ENCODE measurements at regions not wholly inside any gene's neighbourhood (a gene's known extent, or its start where the extent isn't known, plus 50 kb on each side); places are given as distances from the start of the nearest gene placed in this dataset.

GRCh38 chr16:73213732-73214455, 166.0 kb upstream of the ZFHX3 start:
- no peak for DNase-seq (ENCODE audit: low spot score)
- Mint-ChIP-seq H3K27ac (no peak overlapping the region), H3K27me3 (ENCODE audit: low read depth) (no peaks in the 10 kb centered on the region), H3K4me3 (no peak overlapping the region), H3K36me3 (ENCODE audit: low read depth) (no peaks in the 10 kb centered on the region), H3K4me1 (ENCODE audit: low read depth) (no peaks in the 10 kb centered on the region), H3K9me3 (peaks cover 6% of the 10 kb centered on the region)

DNA sequence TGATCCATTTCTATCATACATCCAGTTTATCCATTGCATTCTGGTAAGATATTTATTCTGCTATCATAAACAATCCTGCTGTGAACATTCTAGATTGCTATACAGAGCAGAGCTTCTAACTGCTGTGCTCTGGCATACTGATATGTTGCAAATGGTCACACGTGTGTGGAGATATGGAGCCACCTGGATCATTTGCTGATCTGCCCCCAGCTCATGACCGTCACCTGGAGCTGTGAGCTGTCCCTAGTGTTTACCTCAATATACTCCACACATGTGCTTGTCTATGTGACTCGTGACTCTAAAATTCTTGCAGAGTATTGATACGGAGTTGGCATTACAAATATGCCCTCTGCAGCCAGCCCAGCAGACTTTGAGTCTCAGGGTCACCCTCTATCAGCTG, 164.5 kb upstream of the ZFHX3 start:
- H3K27me3 Mint-ChIP-seq (ENCODE audit: low read depth) = no peaks in the 10 kb centered on the region
- H3K9me3 Mint-ChIP-seq = peaks cover 4% of the 10 kb centered on the region
- no peak overlapping the region for H3K4me3 Mint-ChIP-seq
- no peak for DNase-seq (ENCODE audit: low spot score)
- no peak overlapping the region for H3K27ac Mint-ChIP-seq
- H3K36me3 Mint-ChIP-seq (ENCODE audit: low read depth) = no peaks in the 10 kb centered on the region
- no peaks in the 10 kb centered on the region for H3K4me1 Mint-ChIP-seq (ENCODE audit: low read depth)

- no peak for DNase-seq (ENCODE audit: low spot score)
- Mint-ChIP-seq H3K4me3 (no peak overlapping the region), H3K27ac (no peak overlapping the region), H3K4me1 (ENCODE audit: low read depth) (no peaks in the 10 kb centered on the region), H3K9me3 (peaks cover 2% of the 10 kb centered on the region), H3K27me3 (ENCODE audit: low read depth) (no peaks in the 10 kb centered on the region), H3K36me3 (ENCODE audit: low read depth) (no peaks in the 10 kb centered on the region)
These were observed 162.8 kb upstream of the ZFHX3 start for GRCh38 chr16:73210686-73211085.

- H3K9me3 Mint-ChIP-seq = no peaks in the 10 kb centered on the region
- no peaks in the 10 kb centered on the region for H3K27me3 Mint-ChIP-seq (ENCODE audit: low read depth)
- no peak overlapping the region for H3K27ac Mint-ChIP-seq
- DNase-seq (ENCODE audit: low spot score) = no peak
- no peak overlapping the region for H3K4me3 Mint-ChIP-seq
- H3K4me1 Mint-ChIP-seq (ENCODE audit: low read depth) = no peaks in the 10 kb centered on the region
- H3K36me3 Mint-ChIP-seq (ENCODE audit: low read depth) = no peaks in the 10 kb centered on the region
These were observed 162.2 kb upstream of the ZFHX3 start for GRCh38 chr16:73210084-73210483.

DNA sequence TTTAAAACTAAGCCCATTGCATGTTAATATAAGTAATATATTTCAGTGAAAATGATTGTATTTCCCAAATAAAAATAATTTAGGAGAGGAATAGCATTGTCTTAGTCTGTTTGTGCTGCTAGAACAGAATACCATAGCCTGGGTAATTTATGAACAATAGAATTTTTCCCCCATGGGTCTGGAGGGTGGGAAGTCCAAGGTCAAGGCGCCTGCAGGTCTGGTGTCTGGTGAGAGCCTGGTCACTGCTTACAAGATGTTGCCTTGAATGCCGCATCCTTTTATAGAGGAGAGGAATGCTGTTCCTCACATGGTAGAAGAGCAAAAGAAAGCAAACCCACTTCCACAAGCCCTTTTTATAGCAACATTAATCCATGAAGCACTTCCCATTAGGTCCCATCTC, 161.3 kb upstream of the ZFHX3 start:
- Mint-ChIP-seq H3K27ac (no peak overlapping the region), H3K4me3 (no peak overlapping the region), H3K4me1 (ENCODE audit: low read depth) (no peaks in the 10 kb centered on the region), H3K36me3 (ENCODE audit: low read depth) (no peaks in the 10 kb centered on the region), H3K27me3 (ENCODE audit: low read depth) (no peaks in the 10 kb centered on the region), H3K9me3 (no peaks in the 10 kb centered on the region)
- DNase-seq (ENCODE audit: low spot score) = no peak

DNA sequence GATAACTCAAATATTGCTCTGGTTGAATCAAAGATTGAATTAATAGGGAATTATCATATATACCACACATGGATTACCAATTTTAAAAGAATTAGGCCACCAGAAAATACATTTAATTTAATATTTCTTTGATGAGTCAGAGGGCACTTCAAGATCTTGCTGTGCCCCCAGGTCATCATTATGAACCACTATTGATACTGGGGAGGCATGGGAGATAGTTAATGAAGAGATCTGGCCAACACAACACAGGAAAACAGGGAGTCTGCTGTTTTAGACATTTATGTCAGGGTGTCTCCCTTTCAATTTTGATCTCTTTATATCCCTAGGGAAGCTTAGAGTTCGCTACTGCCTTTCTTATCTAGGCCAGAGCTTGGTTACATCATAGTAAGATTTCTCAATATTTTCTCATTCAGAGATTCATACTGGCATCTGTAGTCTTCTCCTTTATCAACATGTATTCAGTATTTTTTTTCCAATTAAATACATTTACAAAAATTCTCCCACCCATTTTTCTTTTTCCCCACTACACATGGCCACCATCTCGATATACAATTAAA, 158.3 kb upstream of the ZFHX3 start:
- no peak for DNase-seq (ENCODE audit: low spot score)
- no peak overlapping the region for H3K4me3 Mint-ChIP-seq
- no peak overlapping the region for H3K27ac Mint-ChIP-seq
- no peaks in the 10 kb centered on the region for H3K27me3 Mint-ChIP-seq (ENCODE audit: low read depth)
- no peaks in the 10 kb centered on the region for H3K4me1 Mint-ChIP-seq (ENCODE audit: low read depth)
- no peaks in the 10 kb centered on the region for H3K9me3 Mint-ChIP-seq
- no peaks in the 10 kb centered on the region for H3K36me3 Mint-ChIP-seq (ENCODE audit: low read depth)

GRCh38 chr16:73205153-73205886, 157.4 kb upstream of the ZFHX3 start:
- Mint-ChIP-seq H3K27me3 (ENCODE audit: low read depth) (no peaks in the 10 kb centered on the region), H3K4me3 (no peak overlapping the region), H3K4me1 (ENCODE audit: low read depth) (no peaks in the 10 kb centered on the region), H3K9me3 (no peaks in the 10 kb centered on the region), H3K27ac (no peak overlapping the region), H3K36me3 (ENCODE audit: low read depth) (no peaks in the 10 kb centered on the region)
- DNase-seq (ENCODE audit: low spot score) = no peak

DNA sequence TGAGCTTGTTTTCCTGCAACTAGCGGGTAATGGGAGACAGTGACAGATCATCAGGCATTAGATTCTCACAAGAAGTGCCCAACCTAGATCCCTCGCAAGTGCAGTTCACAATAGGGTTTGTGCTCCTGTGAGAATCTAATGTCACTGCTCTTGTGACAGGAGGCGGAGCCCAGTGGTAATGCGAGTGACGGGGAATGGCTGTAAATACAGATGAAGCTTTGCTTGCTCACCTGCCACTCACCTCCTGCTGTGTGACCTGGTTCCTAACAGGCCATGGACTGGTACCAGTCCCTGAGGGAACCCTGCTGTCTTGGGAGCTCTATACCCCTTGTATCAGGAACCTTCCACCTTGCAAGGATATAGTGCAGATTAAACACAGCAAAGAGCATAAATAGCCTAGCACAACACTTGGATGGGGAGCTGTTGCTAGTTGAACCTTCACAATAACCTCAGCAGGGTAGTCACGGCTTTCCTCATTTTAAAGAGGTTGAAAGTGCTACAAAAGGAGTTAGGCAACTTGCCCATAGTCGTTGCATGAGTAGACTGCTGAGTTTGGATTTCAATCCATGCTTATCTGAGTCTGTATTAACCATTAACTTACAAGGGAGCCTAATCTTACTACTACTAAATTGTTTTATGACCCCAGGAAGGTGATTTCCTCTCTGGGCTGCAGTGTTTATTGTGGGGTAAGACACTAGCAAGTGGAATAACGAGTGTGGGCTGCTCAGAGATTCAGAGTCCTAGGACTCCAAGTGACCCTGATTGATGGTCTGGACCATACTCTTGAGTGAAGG, 156.6 kb upstream of the ZFHX3 start:
- Mint-ChIP-seq H3K36me3 (ENCODE audit: low read depth) (no peaks in the 10 kb centered on the region), H3K27ac (no peak overlapping the region), H3K4me1 (ENCODE audit: low read depth) (no peaks in the 10 kb centered on the region), H3K9me3 (no peaks in the 10 kb centered on the region), H3K4me3 (no peak overlapping the region), H3K27me3 (ENCODE audit: low read depth) (no peaks in the 10 kb centered on the region)
- DNase-seq (ENCODE audit: low spot score) = no peak

DNA sequence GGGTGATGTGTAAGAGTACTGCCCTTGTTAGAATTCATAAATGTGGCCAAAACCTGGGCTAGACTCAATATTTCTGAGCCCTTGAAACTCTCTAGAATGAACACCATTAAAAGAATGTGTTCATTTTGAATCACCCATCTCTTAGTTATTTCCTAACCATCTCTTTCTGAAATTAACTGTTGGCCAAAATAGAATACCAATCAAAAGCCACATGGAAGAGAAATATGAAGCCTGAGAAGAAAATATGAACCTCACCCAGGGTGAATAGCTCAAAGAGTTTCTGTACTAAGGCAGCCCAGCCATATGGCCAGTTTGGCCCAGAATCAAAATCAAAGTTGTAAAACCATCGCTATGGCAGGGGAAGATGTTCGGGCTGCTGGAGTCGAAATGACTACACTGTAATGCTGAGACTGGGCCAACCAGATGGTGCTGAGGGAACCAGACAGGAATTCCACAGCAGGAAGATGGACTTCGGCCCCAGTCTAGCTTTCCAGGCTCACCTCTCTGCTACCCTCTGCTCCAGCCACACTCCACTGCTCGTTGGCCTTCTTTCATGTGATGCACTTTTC, 154.3 kb upstream of the ZFHX3 start:
- DNase-seq (ENCODE audit: low spot score) = no peak

GRCh38 chr16:73199214-73199613, 151.3 kb upstream of the ZFHX3 start:
- no peaks in the 10 kb centered on the region for H3K4me1 Mint-ChIP-seq (ENCODE audit: low read depth)
- H3K4me3 Mint-ChIP-seq = no peak overlapping the region

More for the DNA sequence above, 154.3 kb upstream of the ZFHX3 start:
- no peaks in the 10 kb centered on the region for H3K4me1 Mint-ChIP-seq (ENCODE audit: low read depth)
- H3K36me3 Mint-ChIP-seq (ENCODE audit: low read depth) = no peaks in the 10 kb centered on the region
- H3K27ac Mint-ChIP-seq = no peak overlapping the region
- no peaks in the 10 kb centered on the region for H3K9me3 Mint-ChIP-seq
- no peak overlapping the region for H3K4me3 Mint-ChIP-seq
- no peaks in the 10 kb centered on the region for H3K27me3 Mint-ChIP-seq (ENCODE audit: low read depth)

DNA sequence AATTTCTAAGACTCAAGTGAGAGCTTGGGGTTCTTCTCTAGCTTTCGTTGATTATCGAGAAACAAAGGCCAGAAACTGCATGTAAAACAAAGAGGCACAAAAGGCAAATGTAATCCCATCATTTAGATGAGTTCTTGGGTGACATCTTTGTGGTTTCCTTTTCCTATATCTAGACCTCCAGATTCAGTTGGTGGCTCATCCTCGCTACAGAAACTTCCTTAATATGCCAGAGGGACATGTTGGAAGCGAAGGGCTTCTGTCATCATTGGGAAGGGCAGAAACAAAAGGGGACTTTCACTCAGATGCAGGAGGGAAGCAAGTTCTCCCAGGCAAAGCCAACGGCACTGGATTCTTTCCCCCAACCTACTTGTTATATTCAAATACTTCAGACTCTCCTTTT, 150.6 kb upstream of the ZFHX3 start:
- H3K27me3 Mint-ChIP-seq (ENCODE audit: low read depth) = no peaks in the 10 kb centered on the region
- H3K9me3 Mint-ChIP-seq = no peaks in the 10 kb centered on the region
- H3K27ac Mint-ChIP-seq = no peak overlapping the region
- no peaks in the 10 kb centered on the region for H3K36me3 Mint-ChIP-seq (ENCODE audit: low read depth)
- H3K4me3 Mint-ChIP-seq = no peak overlapping the region
- no peaks in the 10 kb centered on the region for H3K4me1 Mint-ChIP-seq (ENCODE audit: low read depth)
- no peak for DNase-seq (ENCODE audit: low spot score)

More at GRCh38 chr16:73199214-73199613, 151.3 kb upstream of the ZFHX3 start:
- Mint-ChIP-seq H3K9me3 (no peaks in the 10 kb centered on the region), H3K27me3 (ENCODE audit: low read depth) (no peaks in the 10 kb centered on the region), H3K36me3 (ENCODE audit: low read depth) (no peaks in the 10 kb centered on the region), H3K27ac (no peak overlapping the region)
- no peak for DNase-seq (ENCODE audit: low spot score)

- Mint-ChIP-seq H3K27ac (no peak overlapping the region), H3K27me3 (ENCODE audit: low read depth) (no peaks in the 10 kb centered on the region), H3K4me1 (ENCODE audit: low read depth) (no peaks in the 10 kb centered on the region), H3K9me3 (no peaks in the 10 kb centered on the region), H3K4me3 (no peak overlapping the region), H3K36me3 (ENCODE audit: low read depth) (no peaks in the 10 kb centered on the region)
- no peak for DNase-seq (ENCODE audit: low spot score)
These were observed 149.7 kb upstream of the ZFHX3 start for GRCh38 chr16:73197598-73197997.

- Mint-ChIP-seq H3K36me3 (ENCODE audit: low read depth) (no peaks in the 10 kb centered on the region), H3K4me3 (no peak overlapping the region), H3K4me1 (ENCODE audit: low read depth) (no peaks in the 10 kb centered on the region), H3K27me3 (ENCODE audit: low read depth) (no peaks in the 10 kb centered on the region), H3K9me3 (no peaks in the 10 kb centered on the region), H3K27ac (no peak overlapping the region)
- DNase-seq (ENCODE audit: low spot score) = no peak
These were observed 148.7 kb upstream of the ZFHX3 start for GRCh38 chr16:73196670-73197069.

DNA sequence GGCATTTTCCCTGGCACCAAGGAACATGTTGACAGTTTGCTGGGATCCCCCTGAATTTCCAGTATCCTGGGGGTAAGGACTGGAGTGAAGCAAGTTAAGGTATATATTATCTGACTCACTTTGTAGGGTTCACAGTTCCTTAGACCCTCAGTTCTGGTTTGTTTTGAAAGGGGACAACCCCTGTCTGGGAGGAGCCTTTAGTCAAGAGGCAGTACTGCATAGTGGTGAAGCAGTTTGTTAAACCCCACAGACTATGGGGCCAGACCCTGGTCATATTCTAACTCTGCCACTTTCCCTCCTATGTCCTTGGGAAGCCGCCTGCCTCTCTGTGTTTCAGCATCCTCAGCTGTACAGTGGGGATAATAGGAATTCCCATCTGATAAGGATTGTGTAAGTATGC, 145.5 kb upstream of the ZFHX3 start:
- DNase-seq (ENCODE audit: low spot score) = no peak
- H3K4me3 Mint-ChIP-seq = no peak overlapping the region
- no peak overlapping the region for H3K27ac Mint-ChIP-seq
- H3K4me1 Mint-ChIP-seq (ENCODE audit: low read depth) = no peaks in the 10 kb centered on the region
- no peaks in the 10 kb centered on the region for H3K36me3 Mint-ChIP-seq (ENCODE audit: low read depth)
- no peaks in the 10 kb centered on the region for H3K9me3 Mint-ChIP-seq
- H3K27me3 Mint-ChIP-seq (ENCODE audit: low read depth) = no peaks in the 10 kb centered on the region
